Lower leg skin (tissue), 3 donors: ENCODE measurements at regions not wholly inside any gene's neighbourhood (a gene's known extent, or its start where the extent isn't known, plus 50 kb on each side); places are given as distances from the start of the nearest gene placed in this dataset.

Source experiments
- POLR2A ChIP-seq, 2 donors: fragments of 450-650 bp; IDR thresholded peaks; one replicate each; pipeline ENCODE4 v1.6.1; 2016 to 2017; ENCODE audit warnings: antibody characterized with exemption in 2 of 2, mild to moderate bottlenecking in 1 of 2, moderate library complexity in 1 of 2
- TF ChIP-seq, protein P1 (sequence below), 3 donors: fragments of 450-650 bp; IDR thresholded peaks; one replicate each; pipeline ENCODE4 v1.5.1; 2016; ENCODE audit warnings: antibody characterized with exemption in 3 of 3, mild to moderate bottlenecking in 3 of 3, moderate library complexity in 2 of 3

DNA sequence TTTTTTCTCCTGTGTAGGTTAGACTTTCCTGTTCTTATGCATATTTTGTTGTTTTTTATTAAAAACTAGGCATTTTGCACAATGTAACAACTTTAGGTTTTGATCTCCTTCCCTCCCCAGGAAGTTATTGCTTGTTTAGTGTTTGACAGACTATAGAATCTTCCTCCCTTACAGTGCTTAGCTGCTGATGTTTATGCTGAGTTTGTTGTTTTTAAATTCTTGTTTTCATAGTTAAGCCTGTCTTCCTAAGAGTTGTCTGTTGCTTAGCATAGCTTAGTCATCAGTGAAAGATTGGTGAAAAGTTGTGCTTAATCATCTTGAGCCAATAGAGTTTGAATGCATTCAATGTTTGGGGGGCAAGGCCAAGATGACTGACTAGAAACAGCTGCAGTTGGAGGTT is 157.5 kb downstream of the NKX6-1 start:
- TF ChIP-seq, protein P1, sequence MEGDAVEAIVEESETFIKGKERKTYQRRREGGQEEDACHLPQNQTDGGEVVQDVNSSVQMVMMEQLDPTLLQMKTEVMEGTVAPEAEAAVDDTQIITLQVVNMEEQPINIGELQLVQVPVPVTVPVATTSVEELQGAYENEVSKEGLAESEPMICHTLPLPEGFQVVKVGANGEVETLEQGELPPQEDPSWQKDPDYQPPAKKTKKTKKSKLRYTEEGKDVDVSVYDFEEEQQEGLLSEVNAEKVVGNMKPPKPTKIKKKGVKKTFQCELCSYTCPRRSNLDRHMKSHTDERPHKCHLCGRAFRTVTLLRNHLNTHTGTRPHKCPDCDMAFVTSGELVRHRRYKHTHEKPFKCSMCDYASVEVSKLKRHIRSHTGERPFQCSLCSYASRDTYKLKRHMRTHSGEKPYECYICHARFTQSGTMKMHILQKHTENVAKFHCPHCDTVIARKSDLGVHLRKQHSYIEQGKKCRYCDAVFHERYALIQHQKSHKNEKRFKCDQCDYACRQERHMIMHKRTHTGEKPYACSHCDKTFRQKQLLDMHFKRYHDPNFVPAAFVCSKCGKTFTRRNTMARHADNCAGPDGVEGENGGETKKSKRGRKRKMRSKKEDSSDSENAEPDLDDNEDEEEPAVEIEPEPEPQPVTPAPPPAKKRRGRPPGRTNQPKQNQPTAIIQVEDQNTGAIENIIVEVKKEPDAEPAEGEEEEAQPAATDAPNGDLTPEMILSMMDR (IDR thresholded peaks at IDR 0.05), result no peak
- no peak for TF ChIP-seq POLR2A (IDR thresholded peaks at IDR 0.05)
